ENCODE measurements at regions not wholly inside any gene's neighbourhood (a gene's known extent, or its start where the extent isn't known, plus 50 kb on each side); places are given as distances from the start of the nearest gene placed in this dataset.
A peak's percentile ranks its signal among the peaks of the same experiment; 100 is the strongest.

DNA sequence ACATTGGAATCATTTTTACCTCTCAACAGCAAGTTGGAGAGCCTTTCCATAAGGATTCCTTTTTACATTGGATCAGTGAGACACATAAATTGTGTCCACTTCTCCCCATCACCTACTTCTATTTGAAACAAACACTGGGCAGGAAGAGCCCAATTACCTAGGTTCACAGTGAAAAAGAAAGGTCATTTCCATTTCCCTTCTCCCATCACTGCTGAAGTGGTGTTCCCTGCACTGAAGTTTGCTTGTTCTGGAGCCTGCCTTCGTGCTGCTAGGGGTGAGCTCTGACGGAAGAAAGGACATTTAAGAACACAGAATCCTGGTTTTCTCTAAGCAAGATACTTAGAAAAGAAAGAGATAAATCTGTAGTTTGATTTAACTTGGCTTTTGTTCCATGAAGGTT, 123.8 kb upstream of the ZBTB20 start:
- CTCF ChIA-PET = no interaction called here
- Histone ChIP-seq H3K27me3 (ENCODE audit: control insufficient read depth, insufficient read depth, low read length) (no peaks in the 10 kb centered on the region), H3K27ac (ENCODE audit: low read depth, low read length) (no peak overlapping the region), H3K4me3 (ENCODE audit: low read depth, low read length) (no peak overlapping the region), H3K9me3 (ENCODE audit: control insufficient read depth, insufficient read depth, low read length) (no peaks in the 10 kb centered on the region)
- POLR2A ChIA-PET = no interaction called here
- no peak for DNase-seq (ENCODE audit: low read depth, low spot score)
- TF ChIP-seq, protein P1, sequence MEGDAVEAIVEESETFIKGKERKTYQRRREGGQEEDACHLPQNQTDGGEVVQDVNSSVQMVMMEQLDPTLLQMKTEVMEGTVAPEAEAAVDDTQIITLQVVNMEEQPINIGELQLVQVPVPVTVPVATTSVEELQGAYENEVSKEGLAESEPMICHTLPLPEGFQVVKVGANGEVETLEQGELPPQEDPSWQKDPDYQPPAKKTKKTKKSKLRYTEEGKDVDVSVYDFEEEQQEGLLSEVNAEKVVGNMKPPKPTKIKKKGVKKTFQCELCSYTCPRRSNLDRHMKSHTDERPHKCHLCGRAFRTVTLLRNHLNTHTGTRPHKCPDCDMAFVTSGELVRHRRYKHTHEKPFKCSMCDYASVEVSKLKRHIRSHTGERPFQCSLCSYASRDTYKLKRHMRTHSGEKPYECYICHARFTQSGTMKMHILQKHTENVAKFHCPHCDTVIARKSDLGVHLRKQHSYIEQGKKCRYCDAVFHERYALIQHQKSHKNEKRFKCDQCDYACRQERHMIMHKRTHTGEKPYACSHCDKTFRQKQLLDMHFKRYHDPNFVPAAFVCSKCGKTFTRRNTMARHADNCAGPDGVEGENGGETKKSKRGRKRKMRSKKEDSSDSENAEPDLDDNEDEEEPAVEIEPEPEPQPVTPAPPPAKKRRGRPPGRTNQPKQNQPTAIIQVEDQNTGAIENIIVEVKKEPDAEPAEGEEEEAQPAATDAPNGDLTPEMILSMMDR (IDR thresholded peaks at IDR 0.05; ENCODE audit: low read depth, low read length) = no peak

DNA sequence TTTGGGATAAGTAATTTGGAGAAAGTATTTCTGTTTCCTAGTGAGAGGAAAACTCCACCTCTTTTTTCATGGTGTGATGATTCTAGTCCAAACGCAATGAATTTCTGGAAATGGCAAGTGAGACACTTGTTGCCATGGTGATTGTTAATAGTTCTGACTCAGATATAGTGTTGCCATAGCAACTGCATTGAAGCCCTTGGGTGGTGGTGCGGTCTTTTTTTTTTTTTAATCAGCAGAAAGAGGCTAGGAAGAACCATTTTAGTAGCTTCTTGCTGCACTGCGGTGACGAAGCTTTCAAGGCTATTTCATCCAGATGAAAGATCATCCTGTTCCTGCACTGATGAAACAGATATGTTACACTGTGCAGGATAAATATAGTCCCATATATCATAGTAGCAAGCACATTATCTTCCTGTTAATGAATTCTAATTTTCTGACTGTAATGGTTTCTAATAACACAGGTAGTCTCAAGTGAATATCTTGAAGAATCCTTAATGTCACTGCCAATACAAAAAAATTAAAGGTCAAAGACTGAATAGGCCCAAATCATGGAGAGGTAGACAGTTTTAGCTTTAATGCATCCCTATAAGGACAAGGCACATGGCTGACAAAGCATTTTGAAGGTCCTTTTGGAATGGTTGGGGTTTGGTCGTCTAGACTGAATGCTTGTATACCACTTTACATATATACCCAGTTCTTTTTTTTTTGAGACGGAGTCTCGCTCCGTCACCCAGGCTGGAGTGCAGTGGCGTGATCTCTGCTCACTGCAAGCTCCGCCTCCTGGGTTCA, 125.1 kb upstream of the ZBTB20 start:
- peak; percentile 13 for DNase-seq (ENCODE audit: low read depth, low spot score)
- TF ChIP-seq, protein P1 (IDR thresholded peaks at IDR 0.05; ENCODE audit: low read depth, low read length) = no peak
- Histone ChIP-seq H3K4me3 (ENCODE audit: low read depth, low read length) (no peak overlapping the region), H3K27me3 (ENCODE audit: control insufficient read depth, insufficient read depth, low read length) (no peaks in the 10 kb centered on the region), H3K27ac (ENCODE audit: low read depth, low read length) (no peak overlapping the region), H3K9me3 (ENCODE audit: control insufficient read depth, insufficient read depth, low read length) (no peaks in the 10 kb centered on the region)
- POLR2A ChIA-PET = no interaction called here
- CTCF ChIA-PET = no interaction called here

DNA sequence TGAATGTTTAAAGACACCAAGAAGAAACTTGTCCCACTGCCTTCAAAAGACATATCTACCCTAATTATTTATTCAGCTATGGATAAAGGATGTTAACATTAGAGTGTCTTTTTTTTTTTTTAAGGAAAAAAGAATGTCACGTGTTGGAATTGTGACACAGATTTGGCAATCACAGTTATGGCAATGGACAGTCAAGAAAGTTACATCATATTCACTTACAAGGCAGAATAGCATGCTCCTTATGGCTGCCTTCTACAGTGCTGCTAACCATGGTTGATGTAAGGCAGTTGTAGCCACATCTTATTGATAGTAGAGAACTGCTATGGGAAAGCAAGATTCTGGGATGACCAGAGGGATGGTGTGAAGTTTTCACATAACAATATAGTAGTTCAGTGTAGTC, 128.8 kb upstream of the ZBTB20 start:
- no peak for DNase-seq (ENCODE audit: low read depth, low spot score)
- CTCF ChIA-PET = no interaction called here
- TF ChIP-seq, protein P1 (IDR thresholded peaks at IDR 0.05; ENCODE audit: low read depth, low read length) = no peak
- Histone ChIP-seq H3K27me3 (ENCODE audit: control insufficient read depth, insufficient read depth, low read length) (no peaks in the 10 kb centered on the region), H3K4me3 (ENCODE audit: low read depth, low read length) (no peak overlapping the region), H3K27ac (ENCODE audit: low read depth, low read length) (no peak overlapping the region), H3K9me3 (ENCODE audit: control insufficient read depth, insufficient read depth, low read length) (no peaks in the 10 kb centered on the region)
- POLR2A ChIA-PET = no interaction called here

DNA sequence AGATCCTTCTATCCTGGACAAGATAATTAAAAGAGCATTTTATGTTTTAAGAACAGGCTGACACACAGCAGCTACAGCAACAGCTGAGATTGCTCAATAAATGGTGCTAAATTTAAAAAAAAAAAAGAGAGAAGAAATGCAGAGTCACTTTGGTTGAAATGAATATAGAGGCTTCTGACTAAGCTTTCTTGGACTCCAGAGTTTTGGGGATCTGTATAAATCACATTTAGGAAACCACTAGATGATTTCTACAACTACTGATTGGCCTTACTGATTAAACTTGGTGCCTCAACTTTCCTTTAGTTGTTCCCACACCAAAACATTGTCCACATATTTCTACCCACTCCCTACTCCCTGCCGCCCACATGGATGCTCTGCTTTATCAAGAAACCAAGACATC, 132.9 kb upstream of the ZBTB20 start:
- Histone ChIP-seq H3K4me3 (ENCODE audit: low read depth, low read length) (no peak overlapping the region), H3K9me3 (ENCODE audit: control insufficient read depth, insufficient read depth, low read length) (no peaks in the 10 kb centered on the region), H3K27ac (ENCODE audit: low read depth, low read length) (no peak overlapping the region), H3K27me3 (ENCODE audit: control insufficient read depth, insufficient read depth, low read length) (no peaks in the 10 kb centered on the region)
- ChIA-PET POLR2A (no interaction called here), CTCF (no interaction called here)
- TF ChIP-seq, protein P1 (IDR thresholded peaks at IDR 0.05; ENCODE audit: low read depth, low read length) = no peak
- DNase-seq (ENCODE audit: low read depth, low spot score) = no peak

DNA sequence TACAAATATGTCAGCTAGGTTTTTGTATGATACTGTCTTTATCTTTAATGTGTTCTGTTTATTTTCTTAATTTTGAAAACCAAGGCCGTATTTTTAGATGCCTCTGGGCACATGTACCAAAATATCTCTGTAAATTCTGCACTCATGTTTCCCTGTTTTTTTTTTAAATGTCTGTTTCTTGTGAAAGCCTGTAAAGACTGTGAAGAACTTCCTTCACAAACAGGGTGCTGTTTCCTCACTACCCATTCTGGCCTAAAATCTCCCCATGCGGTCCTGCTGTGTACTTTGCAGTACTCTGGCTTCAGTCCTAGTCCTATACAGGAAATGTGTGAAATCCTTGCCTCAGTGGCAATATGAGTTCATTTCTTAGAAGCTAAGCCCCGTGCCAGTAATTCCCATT, 133.4 kb upstream of the ZBTB20 start:
- ChIA-PET CTCF (no interaction called here), POLR2A (no interaction called here)
- no peak overlapping the region for H3K27ac ChIP-seq (ENCODE audit: low read depth, low read length)

More for the DNA sequence above, 133.4 kb upstream of the ZBTB20 start:
- DNase-seq (ENCODE audit: low read depth, low spot score) = no peak
- Histone ChIP-seq H3K9me3 (ENCODE audit: control insufficient read depth, insufficient read depth, low read length) (no peaks in the 10 kb centered on the region), H3K4me3 (ENCODE audit: low read depth, low read length) (no peak overlapping the region), H3K27me3 (ENCODE audit: control insufficient read depth, insufficient read depth, low read length) (no peaks in the 10 kb centered on the region)
- TF ChIP-seq, protein P1 (IDR thresholded peaks at IDR 0.05; ENCODE audit: low read depth, low read length) = no peak

Measured in AG04450 (cell line).